Osteocyte (in vitro differentiated cells): ENCODE measurements at regions not wholly inside any gene's neighbourhood (a gene's known extent, or its start where the extent isn't known, plus 50 kb on each side); places are given as distances from the start of the nearest gene placed in this dataset.

ENCODE experiments used
- DNase-seq: peaks from one replicate; pipeline ENCODE4 v3.0.0; 2021; ENCODE audit warnings: mixed read lengths; ENCODE audit not compliant: unreplicated experiment; ENCODE audit errors: extremely low spot score
- H3K27ac Mint-ChIP-seq: one replicate; pipeline ENCODE4 v1.8.0; 2021; ENCODE audit warnings: mild to moderate bottlenecking, mixed read lengths; ENCODE audit not compliant: unreplicated experiment
- H3K27me3 Mint-ChIP-seq: one replicate; pipeline ENCODE4 v1.8.0; 2021; ENCODE audit warnings: mixed read lengths; ENCODE audit not compliant: unreplicated experiment
- H3K36me3 Mint-ChIP-seq: one replicate; pipeline ENCODE4 v1.8.0; 2021; ENCODE audit warnings: mixed read lengths; ENCODE audit not compliant: unreplicated experiment
- H3K4me1 Mint-ChIP-seq: one replicate; pipeline ENCODE4 v1.8.0; 2021; ENCODE audit warnings: mixed read lengths; ENCODE audit not compliant: unreplicated experiment
- H3K4me3 Mint-ChIP-seq: one replicate; pipeline ENCODE4 v1.8.0; 2021; ENCODE audit warnings: mild to moderate bottlenecking, moderate library complexity, mixed read lengths; ENCODE audit not compliant: unreplicated experiment
- H3K9me3 Mint-ChIP-seq: one replicate; pipeline ENCODE4 v1.8.0; 2021; ENCODE audit warnings: mixed read lengths; ENCODE audit not compliant: unreplicated experiment
- CTCF ChIP-seq: fragments of 200-600 bp; sonication (generic); IDR thresholded peaks from 2 replicates; pipeline ENCODE4 v1.5.0; 2021; ENCODE audit warnings: antibody characterized with exemption, mild to moderate bottlenecking, moderate library complexity

GRCh38 chr5:72744136-72744535, 72.3 kb upstream of the TNPO1 start:
- DNase-seq, result no peak
- Mint-ChIP-seq H3K36me3 (peaks cover 7% of the 10 kb centered on the region), H3K9me3 (peaks cover 9% of the 10 kb centered on the region), H3K27ac (no peak overlapping the region), H3K4me1 (no peaks in the 10 kb centered on the region), H3K4me3 (no peak overlapping the region), H3K27me3 (no peaks in the 10 kb centered on the region)
- TF ChIP-seq CTCF, result no peak

GRCh38 chr5:72741805-72742204, 74.7 kb upstream of the TNPO1 start:
- TF ChIP-seq CTCF, result no peak
- no peak for DNase-seq

GRCh38 chr5:72733810-72734209, 82.7 kb upstream of the TNPO1 start:
- DNase-seq, result no peak
- H3K36me3 Mint-ChIP-seq, result peaks cover under 1% of the 10 kb centered on the region
- H3K27ac Mint-ChIP-seq, result no peak overlapping the region
- H3K9me3 Mint-ChIP-seq, result peaks cover 25% of the 10 kb centered on the region
- no peak overlapping the region for H3K4me3 Mint-ChIP-seq
- no peaks in the 10 kb centered on the region for H3K4me1 Mint-ChIP-seq
- TF ChIP-seq CTCF, result no peak
- H3K27me3 Mint-ChIP-seq, result peaks cover 9% of the 10 kb centered on the region

More at GRCh38 chr5:72741805-72742204, 74.7 kb upstream of the TNPO1 start:
- H3K27me3 Mint-ChIP-seq, result no peaks in the 10 kb centered on the region
- H3K36me3 Mint-ChIP-seq, result no peaks in the 10 kb centered on the region
- H3K4me1 Mint-ChIP-seq, result no peaks in the 10 kb centered on the region
- no peaks in the 10 kb centered on the region for H3K9me3 Mint-ChIP-seq
- no peak overlapping the region for H3K4me3 Mint-ChIP-seq
- no peak overlapping the region for H3K27ac Mint-ChIP-seq

GRCh38 chr5:72723581-72723980, 92.9 kb upstream of the TNPO1 start:
- Mint-ChIP-seq H3K27me3 (peaks cover under 1% of the 10 kb centered on the region), H3K27ac (no peak overlapping the region), H3K4me3 (no peak overlapping the region), H3K9me3 (peaks cover under 1% of the 10 kb centered on the region), H3K36me3 (no peaks in the 10 kb centered on the region), H3K4me1 (no peaks in the 10 kb centered on the region)
- no peak for DNase-seq
- no peak for TF ChIP-seq CTCF

GRCh38 chr5:72722792-72723452, 93.5 kb upstream of the TNPO1 start:
- Mint-ChIP-seq H3K4me1 (no peaks in the 10 kb centered on the region), H3K4me3 (no peak overlapping the region), H3K27ac (no peak overlapping the region), H3K36me3 (no peaks in the 10 kb centered on the region), H3K9me3 (no peaks in the 10 kb centered on the region), H3K27me3 (no peaks in the 10 kb centered on the region)
- TF ChIP-seq CTCF, result no peak
- DNase-seq, result no peak
